ENCODE measurements at regions not wholly inside any gene's neighbourhood (a gene's known extent, or its start where the extent isn't known, plus 50 kb on each side); places are given as distances from the start of the nearest gene placed in this dataset.

GRCh38 chr5:96180684-96181435 lies 219.2 kb upstream of the ELL2 start:
- TF ChIP-seq, protein P1, sequence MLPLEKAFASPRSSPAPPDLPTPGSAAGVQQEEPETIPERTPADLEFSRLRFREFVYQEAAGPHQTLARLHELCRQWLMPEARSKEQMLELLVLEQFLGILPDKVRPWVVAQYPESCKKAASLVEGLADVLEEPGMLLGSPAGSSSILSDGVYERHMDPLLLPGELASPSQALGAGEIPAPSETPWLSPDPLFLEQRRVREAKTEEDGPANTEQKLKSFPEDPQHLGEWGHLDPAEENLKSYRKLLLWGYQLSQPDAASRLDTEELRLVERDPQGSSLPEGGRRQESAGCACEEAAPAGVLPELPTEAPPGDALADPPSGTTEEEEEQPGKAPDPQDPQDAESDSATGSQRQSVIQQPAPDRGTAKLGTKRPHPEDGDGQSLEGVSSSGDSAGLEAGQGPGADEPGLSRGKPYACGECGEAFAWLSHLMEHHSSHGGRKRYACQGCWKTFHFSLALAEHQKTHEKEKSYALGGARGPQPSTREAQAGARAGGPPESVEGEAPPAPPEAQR (CRISPR knock-in tag; IDR thresholded peaks at IDR 0.05) = no peak
- TF ChIP-seq GABPB1 (CRISPR knock-in tag; IDR thresholded peaks at IDR 0.05) (no peak), ZNF263 (CRISPR knock-in tag; IDR thresholded peaks at IDR 0.05; ENCODE audit: low read depth) (no peak), PRRX2 (CRISPR knock-in tag; IDR thresholded peaks at IDR 0.05) (no peak), ZBTB21 (CRISPR knock-in tag; IDR thresholded peaks at IDR 0.05; ENCODE audit: borderline replicate concordance) (no peak), FOXP1 (CRISPR knock-in tag; IDR thresholded peaks at IDR 0.05; ENCODE audit: borderline replicate concordance) (no peak), ZNF121 (CRISPR knock-in tag; IDR thresholded peaks at IDR 0.05) (no peak), MYBL2 (CRISPR knock-in tag; IDR thresholded peaks at IDR 0.05) (no peak), RELA (CRISPR knock-in tag; IDR thresholded peaks at IDR 0.05; ENCODE audit: borderline replicate concordance) (no peak)
- H3K36me3 Mint-ChIP-seq = no peaks in the 10 kb centered on the region
- no peak for ATAC-seq
- H3K4me3 Mint-ChIP-seq = no peak overlapping the region
- no peaks in the 10 kb centered on the region for H3K27me3 Mint-ChIP-seq (ENCODE audit: low read depth)
- H3K27ac Mint-ChIP-seq = no peak overlapping the region
- ChIA-PET POLR2A (interaction anchor here (0.6 kb wide), 1 partner anchor 102 kb away, joined by 3 read pairs; no protein-coding TSS in a partner anchor), CTCF (no interaction called here)
- no peak for DNase-seq (ENCODE audit: low spot score)
- peaks cover 19% of the 10 kb centered on the region for H3K9me3 Mint-ChIP-seq
- H3K4me1 Mint-ChIP-seq = no peaks in the 10 kb centered on the region

DNA sequence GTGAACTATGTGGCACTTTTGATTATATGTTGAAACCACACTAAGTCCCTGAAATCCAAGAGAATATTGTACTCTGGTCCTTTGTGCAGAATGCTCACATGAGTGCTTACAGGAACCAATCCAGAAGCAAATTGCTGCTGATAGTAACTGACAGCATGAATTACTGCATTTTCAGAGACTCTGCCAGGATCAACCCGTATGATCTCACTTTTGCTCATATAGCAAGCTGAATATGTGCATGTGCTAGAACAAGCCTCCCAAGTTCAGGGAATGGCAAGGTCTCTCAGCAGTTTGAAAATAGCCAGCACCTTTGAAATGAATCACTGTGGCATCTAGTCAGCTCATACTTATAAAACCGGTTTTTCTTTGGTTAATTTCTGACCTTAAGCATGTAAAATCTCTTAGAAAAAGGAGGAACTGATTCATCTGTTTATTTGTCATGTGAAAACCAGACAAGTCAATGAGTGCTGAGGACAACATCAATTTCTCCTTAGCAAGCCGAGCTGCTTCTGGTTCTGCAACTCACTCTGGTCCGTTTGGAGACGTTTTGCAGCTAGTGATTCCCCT lies 215.7 kb upstream of the ELL2 start:
- TF ChIP-seq ZNF423 (CRISPR knock-in tag; IDR thresholded peaks at IDR 0.05) (no peak), NR1H2 (CRISPR knock-in tag; IDR thresholded peaks at IDR 0.05) (no peak), ZNF671 (CRISPR knock-in tag; IDR thresholded peaks at IDR 0.05) (no peak), ZNF532 (CRISPR knock-in tag; IDR thresholded peaks at IDR 0.05; ENCODE audit: borderline replicate concordance) (no peak), ZMAT4 (CRISPR knock-in tag; IDR thresholded peaks at IDR 0.05) (no peak), EMX1 (CRISPR knock-in tag; IDR thresholded peaks at IDR 0.05) (no peak), NFYB (CRISPR knock-in tag; conservative IDR thresholded peaks at IDR 0.05; ENCODE audit: low read depth) (no peak), CREM (CRISPR knock-in tag; IDR thresholded peaks at IDR 0.05) (no peak), CREB1 (CRISPR knock-in tag; IDR thresholded peaks at IDR 0.05) (no peak), ELF4 (CRISPR knock-in tag; IDR thresholded peaks at IDR 0.05; ENCODE audit: low read depth) (no peak), RELA (CRISPR knock-in tag; IDR thresholded peaks at IDR 0.05; ENCODE audit: borderline replicate concordance) (no peak), SMAD4 (CRISPR knock-in tag; IDR thresholded peaks at IDR 0.05) (no peak), TP53 (CRISPR knock-in tag; IDR thresholded peaks at IDR 0.05) (no peak), FOXP1 (CRISPR knock-in tag; IDR thresholded peaks at IDR 0.05; ENCODE audit: borderline replicate concordance) (no peak), ZNF219 (CRISPR knock-in tag; IDR thresholded peaks at IDR 0.05; ENCODE audit: borderline replicate concordance) (no peak), ZNF263 (CRISPR knock-in tag; IDR thresholded peaks at IDR 0.05; ENCODE audit: low read depth) (no peak)
- TF ChIP-seq, protein P2, sequence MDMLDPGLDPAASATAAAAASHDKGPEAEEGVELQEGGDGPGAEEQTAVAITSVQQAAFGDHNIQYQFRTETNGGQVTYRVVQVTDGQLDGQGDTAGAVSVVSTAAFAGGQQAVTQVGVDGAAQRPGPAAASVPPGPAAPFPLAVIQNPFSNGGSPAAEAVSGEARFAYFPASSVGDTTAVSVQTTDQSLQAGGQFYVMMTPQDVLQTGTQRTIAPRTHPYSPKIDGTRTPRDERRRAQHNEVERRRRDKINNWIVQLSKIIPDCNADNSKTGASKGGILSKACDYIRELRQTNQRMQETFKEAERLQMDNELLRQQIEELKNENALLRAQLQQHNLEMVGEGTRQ (CRISPR knock-in tag; IDR thresholded peaks at IDR 0.05) = no peak
- TF ChIP-seq, protein P3, sequence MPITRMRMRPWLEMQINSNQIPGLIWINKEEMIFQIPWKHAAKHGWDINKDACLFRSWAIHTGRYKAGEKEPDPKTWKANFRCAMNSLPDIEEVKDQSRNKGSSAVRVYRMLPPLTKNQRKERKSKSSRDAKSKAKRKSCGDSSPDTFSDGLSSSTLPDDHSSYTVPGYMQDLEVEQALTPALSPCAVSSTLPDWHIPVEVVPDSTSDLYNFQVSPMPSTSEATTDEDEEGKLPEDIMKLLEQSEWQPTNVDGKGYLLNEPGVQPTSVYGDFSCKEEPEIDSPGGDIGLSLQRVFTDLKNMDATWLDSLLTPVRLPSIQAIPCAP (CRISPR knock-in tag; IDR thresholded peaks at IDR 0.05) = no peak
- DNase-seq (ENCODE audit: low spot score) (no peak), ATAC-seq (no peak)
- H3K27me3 Mint-ChIP-seq (ENCODE audit: low read depth) = no peaks in the 10 kb centered on the region
- no peaks in the 10 kb centered on the region for H3K36me3 Mint-ChIP-seq
- no peak overlapping the region for H3K27ac Mint-ChIP-seq
- peaks cover 4% of the 10 kb centered on the region for H3K9me3 Mint-ChIP-seq
- no peak overlapping the region for H3K4me3 Mint-ChIP-seq
- ChIA-PET CTCF (no interaction called here), POLR2A (no interaction called here)
- H3K4me1 Mint-ChIP-seq = no peaks in the 10 kb centered on the region
